ENCODE measurements at regions not wholly inside any gene's neighbourhood (a gene's known extent, or its start where the extent isn't known, plus 50 kb on each side); places are given as distances from the start of the nearest gene placed in this dataset.

DNA sequence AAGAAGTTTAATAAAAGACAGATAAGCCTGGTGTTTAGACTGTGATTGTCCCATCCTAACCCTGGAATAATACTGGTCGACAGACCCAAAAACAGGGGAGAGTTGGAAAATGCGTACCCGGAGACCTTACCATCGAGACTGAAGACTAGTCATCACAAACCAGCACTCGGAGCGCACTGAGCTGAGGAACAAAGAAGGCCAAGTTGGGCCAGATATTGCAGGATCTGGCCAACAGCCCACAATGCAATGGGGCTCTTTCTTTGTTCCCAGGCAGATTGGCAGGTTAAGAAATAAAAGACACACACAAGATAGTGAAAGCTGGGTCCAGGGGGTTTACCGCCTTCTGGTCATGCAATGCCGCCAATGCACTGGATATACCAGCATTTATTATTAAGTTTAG lies 188.7 kb upstream of the RAI14 start:
- TF ChIP-seq, protein P1, sequence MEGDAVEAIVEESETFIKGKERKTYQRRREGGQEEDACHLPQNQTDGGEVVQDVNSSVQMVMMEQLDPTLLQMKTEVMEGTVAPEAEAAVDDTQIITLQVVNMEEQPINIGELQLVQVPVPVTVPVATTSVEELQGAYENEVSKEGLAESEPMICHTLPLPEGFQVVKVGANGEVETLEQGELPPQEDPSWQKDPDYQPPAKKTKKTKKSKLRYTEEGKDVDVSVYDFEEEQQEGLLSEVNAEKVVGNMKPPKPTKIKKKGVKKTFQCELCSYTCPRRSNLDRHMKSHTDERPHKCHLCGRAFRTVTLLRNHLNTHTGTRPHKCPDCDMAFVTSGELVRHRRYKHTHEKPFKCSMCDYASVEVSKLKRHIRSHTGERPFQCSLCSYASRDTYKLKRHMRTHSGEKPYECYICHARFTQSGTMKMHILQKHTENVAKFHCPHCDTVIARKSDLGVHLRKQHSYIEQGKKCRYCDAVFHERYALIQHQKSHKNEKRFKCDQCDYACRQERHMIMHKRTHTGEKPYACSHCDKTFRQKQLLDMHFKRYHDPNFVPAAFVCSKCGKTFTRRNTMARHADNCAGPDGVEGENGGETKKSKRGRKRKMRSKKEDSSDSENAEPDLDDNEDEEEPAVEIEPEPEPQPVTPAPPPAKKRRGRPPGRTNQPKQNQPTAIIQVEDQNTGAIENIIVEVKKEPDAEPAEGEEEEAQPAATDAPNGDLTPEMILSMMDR (IDR thresholded peaks at IDR 0.05) = no peak
- no peak for TF ChIP-seq POLR2A (IDR thresholded peaks at IDR 0.05)

All from adrenal gland (tissue), 5 donors.